H9 (cell line): ENCODE measurements at regions not wholly inside any gene's neighbourhood (a gene's known extent, or its start where the extent isn't known, plus 50 kb on each side); places are given as distances from the start of the nearest gene placed in this dataset.

Experiments
- DNase-seq: peaks from one replicate; pipeline ENCODE4 v3.0.0-alpha.2; 2017
- H2AFZ ChIP-seq: one replicate; pipeline ENCODE4 v1.6.1; 2013; ENCODE audit warnings: mild to moderate bottlenecking, low read length, control low read depth, moderate library complexity
- H2AK5ac ChIP-seq: 2 replicates; pipeline ENCODE4 v1.6.1; 2013; ENCODE audit warnings: low read length, control low read depth, mixed read lengths; ENCODE audit not compliant: insufficient read length
- H2BK120ac ChIP-seq: one replicate; pipeline ENCODE4 v1.6.1; 2013; ENCODE audit warnings: low read depth, mild to moderate bottlenecking, low read length, control low read depth, inconsistent platforms; ENCODE audit not compliant: poor library complexity, severe bottlenecking
- H2BK12ac ChIP-seq: 2 replicates; pipeline ENCODE4 v1.6.1; 2013; ENCODE audit warnings: low read length, control low read depth, mixed read lengths, low read depth; ENCODE audit not compliant: insufficient read length
- H2BK15ac ChIP-seq: 2 replicates; pipeline ENCODE4 v1.6.1; 2013; ENCODE audit warnings: low read depth, low read length, control low read depth
- H2BK20ac ChIP-seq: one replicate; pipeline ENCODE4 v1.6.1; 2013; ENCODE audit warnings: low read depth, mild to moderate bottlenecking, low read length, control low read depth, inconsistent platforms; ENCODE audit not compliant: poor library complexity, severe bottlenecking
- H2BK5ac ChIP-seq: 2 replicates; pipeline ENCODE4 v1.6.1; 2013; ENCODE audit warnings: low read length, control low read depth, mixed read lengths; ENCODE audit not compliant: insufficient read length
- H3K14ac ChIP-seq: 2 replicates; pipeline ENCODE4 v1.6.1; 2013; ENCODE audit warnings: low read length, control low read depth; ENCODE audit not compliant: insufficient read depth
- H3K18ac ChIP-seq: 2 replicates; pipeline ENCODE4 v1.6.1; 2013; ENCODE audit warnings: low read depth, mild to moderate bottlenecking, mixed read lengths, low read length, control low read depth; ENCODE audit not compliant: insufficient read length
- H3K23ac ChIP-seq: 2 replicates; pipeline ENCODE4 v1.6.1; 2013; ENCODE audit warnings: low read length, control low read depth, mixed read lengths, low read depth; ENCODE audit not compliant: insufficient read length
- H3K23me2 ChIP-seq: 2 replicates; pipeline ENCODE4 v1.6.1; 2013; ENCODE audit warnings: low read depth, mild to moderate bottlenecking, mixed read lengths, low read length, control low read depth; ENCODE audit not compliant: insufficient read length, poor library complexity, severe bottlenecking
- H3K27ac ChIP-seq: 2 replicates; pipeline ENCODE4 v1.5.1; 2013; ENCODE audit warnings: low read length, control low read depth, mixed read lengths, low read depth; ENCODE audit not compliant: insufficient read length
- H3K27me3 ChIP-seq: 2 replicates; pipeline ENCODE4 v1.6.1; 2013; ENCODE audit warnings: low read length, control low read depth, inconsistent platforms; ENCODE audit not compliant: insufficient read depth
- H3K4ac ChIP-seq: 2 replicates; pipeline ENCODE4 v1.6.1; 2013; ENCODE audit warnings: low read depth, mild to moderate bottlenecking, control low read depth, inconsistent platforms, low read length, moderate library complexity
- H3K4me1 ChIP-seq: 2 replicates; pipeline ENCODE4 v1.6.1; 2013; ENCODE audit warnings: low read length, control low read depth, inconsistent platforms; ENCODE audit not compliant: insufficient read depth
- H3K4me2 ChIP-seq: 2 replicates; pipeline ENCODE4 v1.6.1; 2013; ENCODE audit warnings: low read length, control low read depth, mixed read lengths; ENCODE audit not compliant: insufficient read length, insufficient read depth
- H3K56ac ChIP-seq: 2 replicates; pipeline ENCODE4 v1.6.1; 2013; ENCODE audit warnings: low read depth, mild to moderate bottlenecking, mixed read lengths, low read length, control low read depth; ENCODE audit not compliant: insufficient read length
- H3K79me1 ChIP-seq: 2 replicates; pipeline ENCODE4 v1.6.1; 2013; ENCODE audit warnings: low read depth, mild to moderate bottlenecking, moderate library complexity, low read length, control low read depth, inconsistent platforms; ENCODE audit not compliant: insufficient read depth, poor library complexity, severe bottlenecking
- H3K79me2 ChIP-seq: 2 replicates; pipeline ENCODE4 v1.6.1; 2013; ENCODE audit warnings: low read length, control low read depth, inconsistent platforms; ENCODE audit not compliant: insufficient read depth
- H3K9ac ChIP-seq: 2 replicates; pipeline ENCODE4 v1.6.1; 2013; ENCODE audit warnings: low read length, control low read depth, mixed read lengths; ENCODE audit not compliant: insufficient read length; ENCODE audit errors: extremely low read depth
- H3K9me3 ChIP-seq: one replicate; pipeline ENCODE4 v1.6.1; 2013; ENCODE audit warnings: low read depth, low read length, inconsistent platforms; ENCODE audit not compliant: control insufficient read depth
- H3T11ph ChIP-seq: one replicate; pipeline ENCODE4 v1.6.1; 2013; ENCODE audit warnings: mild to moderate bottlenecking, low read length, control low read depth, inconsistent platforms
- H4K20me1 ChIP-seq: one replicate; pipeline ENCODE4 v1.6.1; 2013; ENCODE audit not compliant: control insufficient read depth, insufficient read length, insufficient read depth
- H4K5ac ChIP-seq: 2 replicates; pipeline ENCODE4 v1.6.1; 2013; ENCODE audit warnings: low read depth, mild to moderate bottlenecking, mixed read lengths, low read length, control low read depth; ENCODE audit not compliant: insufficient read length
- H4K8ac ChIP-seq: replicated peaks from 2 replicates; pipeline ENCODE4 v1.6.1; 2013; ENCODE audit warnings: low read length, control low read depth, mixed read lengths, low read depth; ENCODE audit not compliant: insufficient read length
- H4K91ac ChIP-seq: 2 replicates; pipeline ENCODE4 v1.6.1; 2013; ENCODE audit warnings: low read depth, mild to moderate bottlenecking, moderate library complexity, mixed read lengths, low read length, control low read depth; ENCODE audit not compliant: insufficient read length
- H3K27ac Mint-ChIP-seq, 3 experiments: 2 replicates in 2 of 3; 3 replicates in 1 of 3; pipeline ENCODE4 v1.8.0; 2020 to 2021; ENCODE audit warnings: mixed read lengths in 3 of 3, mild to moderate bottlenecking in 1 of 3, moderate library complexity in 1 of 3
- H3K27me3 Mint-ChIP-seq: 2 replicates; pipeline ENCODE4 v1.8.0; 2021; ENCODE audit warnings: low read depth, mild to moderate bottlenecking, moderate library complexity, mixed read lengths
- H3K36me3 Mint-ChIP-seq, 3 experiments: 2 replicates in 2 of 3; 3 replicates in 1 of 3; pipeline ENCODE4 v1.8.0; 2020 to 2021; ENCODE audit warnings: low read depth in 3 of 3, mixed read lengths in 3 of 3; ENCODE audit not compliant: insufficient read depth in 1 of 3
- H3K4me1 Mint-ChIP-seq, 2 experiments: 2 replicates each; pipeline ENCODE4 v1.8.0; 2020; ENCODE audit warnings: mixed read lengths in 2 of 2
- H3K4me3 Mint-ChIP-seq, 2 experiments: 2 replicates in 1 of 2; 3 replicates in 1 of 2; pipeline ENCODE4 v1.8.0; 2020 to 2021; ENCODE audit warnings: mild to moderate bottlenecking in 2 of 2, mixed read lengths in 2 of 2, moderate library complexity in 1 of 2
- H3K9me3 Mint-ChIP-seq, 2 experiments: 2 replicates in 1 of 2; 3 replicates in 1 of 2; pipeline ENCODE4 v1.8.0; 2020; ENCODE audit warnings: mild to moderate bottlenecking in 2 of 2, mixed read lengths in 2 of 2, moderate library complexity in 1 of 2
- CTCF ChIP-seq: fragments of 200-600 bp; sonication (generic); conservative IDR thresholded peaks from 3 replicates; pipeline ENCODE4 v1.8.0; 2021; ENCODE audit warnings: antibody characterized with exemption, mild to moderate bottlenecking
- WGBS: extraction: QIAGEN DNeasy Blood & Tissue Kit; methylation state at CpG from one replicate; pipeline ENCODE4 v1.1.7; 2013; ENCODE audit warnings: missing lambda C conversion rate, low lambda C conversion rate, mixed read lengths; ENCODE audit not compliant: insufficient read length; ENCODE audit errors: extremely low coverage; 5-methylcytosine and 5-hydroxymethylcytosine counted together

GRCh38 chr2:96423828-96424227 lies 81.3 kb downstream of the NEURL3 start:
- peaks cover 8% of the 10 kb centered on the region in 2 experiments for H3K4me1 Mint-ChIP-seq
- no peaks in the 10 kb centered on the region for H3K4me1 ChIP-seq
- H4K91ac ChIP-seq, result no peak overlapping the region
- H3K36me3 Mint-ChIP-seq, result peaks cover 0 to 15% (median 4%) of the 10 kb centered on the region in 3 experiments; a peak in 5 of 7 replicates
- no peaks in the 10 kb centered on the region for H4K20me1 ChIP-seq
- no peak overlapping the region for H2BK12ac ChIP-seq
- no peak overlapping the region for H3K4me2 ChIP-seq
- no peaks in the 10 kb centered on the region for H3K23me2 ChIP-seq
- no peak overlapping the region for H2BK5ac ChIP-seq
- H4K8ac ChIP-seq, result no peak overlapping the region
- H3K14ac ChIP-seq, result no peak overlapping the region
- TF ChIP-seq CTCF, result no peak
- no peak overlapping the region for H2AFZ ChIP-seq
- H3K27me3 ChIP-seq, result no peaks in the 10 kb centered on the region
- no peak for DNase-seq
- peaks cover 5% of the 10 kb centered on the region for H3K9me3 ChIP-seq
- H3T11ph ChIP-seq, result no peak overlapping the region
- H3K23ac ChIP-seq, result no peak overlapping the region
- H2AK5ac ChIP-seq, result no peak overlapping the region
- no peak overlapping the region for H3K9ac ChIP-seq
- no peak overlapping the region for H3K4ac ChIP-seq
- no peak overlapping the region for H3K4me3 Mint-ChIP-seq
- H3K79me1 ChIP-seq, result no peaks in the 10 kb centered on the region
- no peak overlapping the region for H3K56ac ChIP-seq
- no peak overlapping the region for H3K27ac ChIP-seq
- no CpG with 5 or more reads among the region's 2 CpGs for WGBS
- no peak overlapping the region for H2BK20ac ChIP-seq
- H3K27ac Mint-ChIP-seq, result no peak overlapping the region
- H3K9me3 Mint-ChIP-seq, result peaks cover 11 to 15% of the 10 kb centered on the region in 2 experiments
- no peak overlapping the region for H3K18ac ChIP-seq
- H3K27me3 Mint-ChIP-seq, result peaks cover 2% of the 10 kb centered on the region; the same call in 1 of the 2 replicates
- no peak overlapping the region for H4K5ac ChIP-seq
- H3K79me2 ChIP-seq, result no peaks in the 10 kb centered on the region
- H2BK120ac ChIP-seq, result no peak overlapping the region
- H2BK15ac ChIP-seq, result no peak overlapping the region
